Heart left ventricle (tissue), 13 donors: ENCODE measurements at regions not wholly inside any gene's neighbourhood (a gene's known extent, or its start where the extent isn't known, plus 50 kb on each side); places are given as distances from the start of the nearest gene placed in this dataset.

Experiments
- CTCF ChIP-seq, 12 donors: fragments of 200-600 bp; sonication (generic) in 4 of 12; IDR thresholded peaks; one replicate each; pipeline versions ENCODE4 v1.5.0 to v1.8.0; 2018 to 2022; ENCODE audit warnings: antibody characterized with exemption in 12 of 12, mild to moderate bottlenecking in 5 of 12
- POLR2A ChIP-seq, 2 donors: fragments of 450-650 bp; IDR thresholded peaks; one replicate each; pipeline ENCODE4 v1.6.1; 2017; ENCODE audit warnings: antibody characterized with exemption in 2 of 2, mild to moderate bottlenecking in 2 of 2, moderate library complexity in 2 of 2
- donor health status: ischemic (EF 13 %, LVEDD 7.1; RV severe dilation, severe dysfunction).
- donor health status: DM: no; HTN: yes; CAD: no.
- donor health status: DM: no; HTN: no; CAD: no.
- donor health status: ischemic (EF 25% LVEDD 6.9; RV normal size, moderate dysfunction).
- donor health status: ischemic (EF 25% LVEDD 5.7; RV mildly dilated, moderate dysfunction).
- donor health status: ischemic (EF 35%, LVEDD 5.7; RV mildly dilated, moderate dysfunction).
- donor health status: nonischemic (EF 11% LVEDD 7.7; RV severe dilation, severe dysfunction).
- donor health status: DM: yes; HTN: yes; CAD: no.
- donor health status: PGD.
- donor health status: ischemic (EF 29% LVEDD 5.4; RV normal size, mild dysfunction).
- donor health status: nonischemic (EF 23%, LVEDD 6.1; RV moderate dilation, normal function).

- no peak for TF ChIP-seq POLR2A (IDR thresholded peaks at IDR 0.05)
- TF ChIP-seq CTCF (IDR thresholded peaks at IDR 0.05): no peak
These were observed 90.6 kb downstream of the CAPZA3 start for GRCh38 chr12:18828483-18828882.
